ENCODE measurements at regions not wholly inside any gene's neighbourhood (a gene's known extent, or its start where the extent isn't known, plus 50 kb on each side); places are given as distances from the start of the nearest gene placed in this dataset.

- intact Hi-C loops (cut with micrococcal nuclease), result no loop called here
Measured at GRCh38 chr9:107118863-107119624, 164.0 kb upstream of the RAD23B start.

- intact Hi-C loops (cut with micrococcal nuclease), result no loop called here
Measured at GRCh38 chr9:107119735-107120134, 163.3 kb upstream of the RAD23B start.

GRCh38 chr9:107123389-107123788, 159.7 kb upstream of the RAD23B start:
- intact Hi-C loops (cut with micrococcal nuclease), result loop anchor here (1.0 kb wide), 1 partner anchor 48 kb away; no protein-coding TSS in a partner anchor

GRCh38 chr9:107127608-107128007, 155.5 kb upstream of the RAD23B start:
- intact Hi-C loops (cut with micrococcal nuclease), result no loop called here

- intact Hi-C loops (cut with micrococcal nuclease), result no loop called here
Measured at GRCh38 chr9:107131108-107131799, 151.8 kb upstream of the RAD23B start.

GRCh38 chr9:107136296-107136695, 146.8 kb upstream of the RAD23B start:
- intact Hi-C loops (cut with micrococcal nuclease), result loop anchor here (5.0 kb wide), 1 partner anchor 1626 kb away; no protein-coding TSS in a partner anchor

GRCh38 chr9:107137495-107138202, 145.4 kb upstream of the RAD23B start:
- intact Hi-C loops (cut with micrococcal nuclease), result loop anchor here (1.0 to 5.0 kb wide), 3 partner anchors 35 to 1625 kb away; no protein-coding TSS in a partner anchor

- intact Hi-C loops (cut with micrococcal nuclease), result loop anchor here (5.0 kb wide), 1 partner anchor 1624 kb away; no protein-coding TSS in a partner anchor
Measured at GRCh38 chr9:107138261-107138992, 144.7 kb upstream of the RAD23B start.

GRCh38 chr9:107141967-107142366, 141.1 kb upstream of the RAD23B start:
- intact Hi-C loops (cut with micrococcal nuclease), result no loop called here

- intact Hi-C loops (cut with micrococcal nuclease), result no loop called here
Measured at GRCh38 chr9:107142430-107142829, 140.6 kb upstream of the RAD23B start.

- intact Hi-C loops (cut with micrococcal nuclease), result no loop called here
Measured at GRCh38 chr9:107142896-107143603, 140.0 kb upstream of the RAD23B start.

- intact Hi-C loops (cut with micrococcal nuclease), result no loop called here
Measured at GRCh38 chr9:107144475-107144874, 138.6 kb upstream of the RAD23B start.

GRCh38 chr9:107147134-107147533, 135.9 kb upstream of the RAD23B start:
- intact Hi-C loops (cut with micrococcal nuclease), result no loop called here

- intact Hi-C loops (cut with micrococcal nuclease), result no loop called here
Measured at GRCh38 chr9:107148216-107148615, 134.9 kb upstream of the RAD23B start.

- intact Hi-C loops (cut with micrococcal nuclease), result no loop called here
Measured at GRCh38 chr9:107149756-107150155, 133.3 kb upstream of the RAD23B start.

GRCh38 chr9:107153336-107153735, 129.7 kb upstream of the RAD23B start:
- intact Hi-C loops (cut with micrococcal nuclease), result no loop called here

GRCh38 chr9:107154291-107154690, 128.8 kb upstream of the RAD23B start:
- intact Hi-C loops (cut with micrococcal nuclease), result no loop called here

- intact Hi-C loops (cut with micrococcal nuclease), result no loop called here
Measured at GRCh38 chr9:107154766-107155165, 128.3 kb upstream of the RAD23B start.

- intact Hi-C loops (cut with micrococcal nuclease), result no loop called here
Measured at GRCh38 chr9:107155244-107155817, 127.7 kb upstream of the RAD23B start.

GRCh38 chr9:107158321-107158720, 124.8 kb upstream of the RAD23B start:
- intact Hi-C loops (cut with micrococcal nuclease), result loop anchor here (1.0 kb wide), 1 partner anchor 183 kb away; no protein-coding TSS in a partner anchor
